BJ (cell line): ENCODE measurements at regions not wholly inside any gene's neighbourhood (a gene's known extent, or its start where the extent isn't known, plus 50 kb on each side); places are given as distances from the start of the nearest gene placed in this dataset.
"Not testable (repeated sequence)": the region's sequence is repeated elsewhere in the genome, so short reads cannot be mapped to it uniquely, and the experiment has no call there.

ENCODE experiments used
- CTCF ChIA-PET: fragments of 350-600 bp; formaldehyde crosslinking; extraction: SDS; loops from one replicate; lab custom pipeline; 2021; ENCODE audit warnings: antibody characterized with exemption, inconsistent platforms; lab: Yijun Ruan, JAX
- POLR2A ChIA-PET: fragments of 300-600 bp; sonication (Branson Sonifier 250); formaldehyde crosslinking; extraction: SDS; loops from one replicate; lab custom pipeline; 2021; ENCODE audit warnings: antibody characterized with exemption; lab: Charles Lee
- DNase-seq: peaks from one replicate; pipeline ENCODE4 v3.0.0-alpha.2; 2011; ENCODE audit warnings: low read depth
- H3K27me3 ChIP-seq: 2 replicates; pipeline ENCODE4 v1.6.0; 2011; ENCODE audit warnings: low read length; ENCODE audit not compliant: control insufficient read depth, insufficient read depth
- H3K36me3 ChIP-seq: 2 replicates; pipeline ENCODE4 v1.5.1; 2011; ENCODE audit warnings: low read length; ENCODE audit not compliant: control insufficient read depth, insufficient read depth
- H3K4me3 ChIP-seq: 2 replicates; pipeline ENCODE4 v1.5.1; 2011; ENCODE audit warnings: low read depth, mild to moderate bottlenecking, control low read depth, low read length
- TF ChIP-seq, protein P1 (sequence below): IDR thresholded peaks from 2 replicates; pipeline ENCODE4 v1.5.1; 2011; ENCODE audit warnings: low read depth, mild to moderate bottlenecking, control low read depth, inconsistent platforms, low read length, moderate library complexity; ENCODE audit not compliant: insufficient read depth

DNA sequence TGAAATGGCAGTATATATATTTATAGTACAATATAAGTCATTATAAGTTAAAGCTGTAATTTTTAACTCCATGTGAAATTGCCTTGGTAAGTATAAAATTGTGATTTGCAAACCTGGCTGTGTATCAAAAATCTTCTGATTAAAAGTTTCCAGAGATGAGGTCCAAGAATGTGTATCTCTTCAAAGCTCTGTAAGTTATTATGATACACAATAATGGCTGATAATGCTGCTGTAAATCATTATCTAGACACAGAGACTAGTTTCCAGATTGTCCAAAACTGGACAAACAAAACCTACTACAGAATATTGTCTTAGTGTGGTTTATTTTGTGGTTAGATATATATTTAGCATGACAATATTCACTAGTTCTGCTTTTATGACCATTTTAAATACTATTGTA, 514.8 kb downstream of the SLC6A15 start:
- ChIA-PET POLR2A (no interaction called here), CTCF (interaction anchor here (0.6 to 2.1 kb wide), 4 partner anchors 42 to 771 kb away, joined by 3 to 13 read pairs (median 3); no protein-coding TSS in a partner anchor)
- Histone ChIP-seq H3K4me3 (no peak overlapping the region), H3K36me3 (no peaks in the 10 kb centered on the region), H3K27me3 (no peaks in the 10 kb centered on the region)
- TF ChIP-seq, protein P1, sequence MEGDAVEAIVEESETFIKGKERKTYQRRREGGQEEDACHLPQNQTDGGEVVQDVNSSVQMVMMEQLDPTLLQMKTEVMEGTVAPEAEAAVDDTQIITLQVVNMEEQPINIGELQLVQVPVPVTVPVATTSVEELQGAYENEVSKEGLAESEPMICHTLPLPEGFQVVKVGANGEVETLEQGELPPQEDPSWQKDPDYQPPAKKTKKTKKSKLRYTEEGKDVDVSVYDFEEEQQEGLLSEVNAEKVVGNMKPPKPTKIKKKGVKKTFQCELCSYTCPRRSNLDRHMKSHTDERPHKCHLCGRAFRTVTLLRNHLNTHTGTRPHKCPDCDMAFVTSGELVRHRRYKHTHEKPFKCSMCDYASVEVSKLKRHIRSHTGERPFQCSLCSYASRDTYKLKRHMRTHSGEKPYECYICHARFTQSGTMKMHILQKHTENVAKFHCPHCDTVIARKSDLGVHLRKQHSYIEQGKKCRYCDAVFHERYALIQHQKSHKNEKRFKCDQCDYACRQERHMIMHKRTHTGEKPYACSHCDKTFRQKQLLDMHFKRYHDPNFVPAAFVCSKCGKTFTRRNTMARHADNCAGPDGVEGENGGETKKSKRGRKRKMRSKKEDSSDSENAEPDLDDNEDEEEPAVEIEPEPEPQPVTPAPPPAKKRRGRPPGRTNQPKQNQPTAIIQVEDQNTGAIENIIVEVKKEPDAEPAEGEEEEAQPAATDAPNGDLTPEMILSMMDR = no peak
- DNase-seq = no peak

DNA sequence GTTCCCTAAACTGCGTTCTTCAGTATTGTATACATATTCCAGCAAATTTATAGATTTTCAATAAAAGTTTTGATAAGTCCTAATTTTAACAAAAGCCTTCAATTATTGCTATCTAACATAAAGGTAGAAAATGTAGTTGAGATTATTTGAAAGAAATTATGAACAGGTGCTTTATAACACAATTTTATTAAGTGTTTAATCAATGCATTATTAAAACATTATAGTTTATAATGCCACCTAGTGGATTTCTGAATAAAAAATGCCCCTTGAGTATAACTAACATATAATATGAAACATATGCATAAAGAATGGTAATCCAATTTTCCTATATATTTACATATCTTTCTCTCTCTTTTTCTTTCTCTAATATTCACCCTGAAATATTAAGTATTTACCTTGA, 515.3 kb downstream of the SLC6A15 start:
- TF ChIP-seq, protein P1 = peak; percentile 13; the same call in 1 of the 2 replicates
- Histone ChIP-seq H3K27me3 (no peaks in the 10 kb centered on the region), H3K36me3 (no peaks in the 10 kb centered on the region), H3K4me3 (no peak overlapping the region)
- ChIA-PET POLR2A (no interaction called here), CTCF (interaction anchor here (0.6 to 2.9 kb wide), 7 partner anchors 41 to 1711 kb away, joined by 3 to 13 read pairs (median 3); partner anchors contain the start of gene TMTC2)
- DNase-seq = no peak

DNA sequence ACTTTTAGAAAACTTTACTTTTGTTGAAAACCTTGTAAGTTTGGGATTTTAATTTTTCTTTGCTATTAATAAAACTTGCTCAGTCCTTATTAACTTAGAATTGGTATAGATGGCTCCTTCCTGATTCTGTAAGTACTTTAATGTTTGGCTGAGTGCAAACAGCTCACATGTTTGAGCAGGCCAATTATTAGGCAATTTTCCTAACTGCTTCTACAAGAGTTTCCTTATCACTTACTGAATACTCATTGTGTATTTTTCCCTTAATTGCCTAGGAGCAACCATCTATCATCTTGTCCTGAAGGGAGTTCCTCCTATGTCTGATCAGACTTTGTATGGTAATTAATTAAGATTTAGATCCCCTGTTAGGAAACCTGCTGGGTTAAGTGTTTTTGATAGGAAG, 521.4 kb downstream of the SLC6A15 start:
- DNase-seq, POLR2A ChIA-PET, H3K36me3 ChIP-seq, H3K4me3 ChIP-seq, H3K27me3 ChIP-seq: not testable (repeated sequence)
- CTCF ChIA-PET = interaction anchor here (1.1 kb wide), 1 partner anchor 228 kb away, joined by 3 read pairs; no protein-coding TSS in a partner anchor

DNA sequence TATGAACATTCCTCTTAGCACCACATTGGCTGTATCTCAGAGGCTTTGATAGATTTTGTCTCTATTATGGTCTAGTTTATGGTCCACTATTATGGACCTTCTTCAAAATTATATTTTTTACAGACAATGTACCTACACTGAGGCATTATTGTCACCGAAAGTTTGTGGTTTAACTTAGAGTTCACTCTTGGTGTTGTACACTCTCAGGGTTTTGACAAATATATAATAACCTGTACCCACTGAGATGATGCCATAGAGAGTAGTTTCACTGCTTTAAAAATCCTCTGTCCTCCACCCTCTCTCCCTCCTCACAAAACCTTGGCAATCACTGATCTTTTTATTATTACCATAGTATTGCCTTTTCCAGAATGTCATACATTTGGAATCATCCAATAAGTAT, 528.2 kb downstream of the SLC6A15 start:
- CTCF ChIA-PET = interaction anchor here (0.8 kb wide), 1 partner anchor 11 kb away, joined by 3 read pairs; no protein-coding TSS in a partner anchor
- TF ChIP-seq, protein P1 = no peak

DNA sequence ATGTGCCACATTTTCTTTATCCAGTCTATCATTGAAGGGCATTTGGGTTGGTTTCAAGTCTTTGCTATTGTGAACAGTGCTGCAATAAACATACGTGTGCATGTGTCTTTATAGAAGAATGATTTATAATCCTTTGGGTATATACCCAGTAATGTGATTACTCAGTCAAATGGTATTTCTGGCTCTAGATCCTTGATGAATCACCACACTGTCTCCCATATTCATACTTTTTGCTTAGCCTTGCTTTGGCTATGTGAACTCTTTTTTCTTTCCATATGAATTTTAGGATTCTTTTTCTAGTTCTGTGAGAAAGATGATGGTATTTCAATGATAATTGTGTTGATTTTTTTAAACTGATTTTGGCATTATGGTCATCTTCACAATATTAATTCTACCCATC, 530.1 kb downstream of the SLC6A15 start:
- H3K4me3 ChIP-seq, POLR2A ChIA-PET, CTCF ChIA-PET, H3K27me3 ChIP-seq, H3K36me3 ChIP-seq: not testable (repeated sequence)
- peak; percentile 20 for DNase-seq

More for the DNA sequence above, 528.2 kb downstream of the SLC6A15 start:
- DNase-seq = no peak
- H3K36me3 ChIP-seq = no peaks in the 10 kb centered on the region
- no peak overlapping the region for H3K4me3 ChIP-seq
- POLR2A ChIA-PET = no interaction called here
- no peaks in the 10 kb centered on the region for H3K27me3 ChIP-seq

DNA sequence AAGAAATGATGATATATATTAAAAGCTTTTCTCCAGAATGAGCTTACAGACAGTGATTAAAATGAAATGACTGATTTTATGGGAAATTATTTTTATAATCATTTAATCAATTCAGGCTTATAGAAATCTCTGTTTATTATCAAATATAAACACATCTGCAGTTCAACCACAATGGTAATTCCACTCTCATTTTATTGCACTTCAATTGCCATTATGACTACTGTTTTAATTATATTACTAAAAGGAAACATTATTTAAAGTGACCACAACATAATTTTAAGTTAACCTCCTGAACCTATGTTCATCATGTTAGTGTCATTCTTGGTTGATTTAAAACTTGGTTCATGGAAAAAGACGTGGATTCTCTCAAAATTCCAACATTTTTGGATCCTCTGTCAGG, 536.3 kb downstream of the SLC6A15 start:
- TF ChIP-seq, protein P1 = no peak
- H3K27me3 ChIP-seq = no peaks in the 10 kb centered on the region
- H3K36me3 ChIP-seq = no peaks in the 10 kb centered on the region
- ChIA-PET CTCF (interaction anchor here (0.6 kb wide), 1 partner anchor 1851 kb away, joined by 4 read pairs; no protein-coding TSS in a partner anchor), POLR2A (no interaction called here)
- H3K4me3 ChIP-seq = no peak overlapping the region
- no peak for DNase-seq
